GM19455 (cell line): ENCODE measurements at regions not wholly inside any gene's neighbourhood (a gene's known extent, or its start where the extent isn't known, plus 50 kb on each side); places are given as distances from the start of the nearest gene placed in this dataset.

Experiments used
- ATAC-seq: cut with Tn5 transposase; IDR thresholded peaks from one replicate; pipeline ENCODE4 v1.9.1; 2021; ENCODE audit not compliant: unreplicated experiment

- no peak for ATAC-seq
Observed at GRCh38 chrX:39381422-39381821, 580.2 kb downstream of the MID1IP1 start.

GRCh38 chrX:39384996-39385395 lies 583.7 kb downstream of the MID1IP1 start:
- no peak for ATAC-seq

- ATAC-seq, result no peak
Observed at GRCh38 chrX:39388730-39389129, 587.5 kb downstream of the MID1IP1 start.

- no peak for ATAC-seq
Observed at GRCh38 chrX:39396358-39396995, 595.2 kb downstream of the MID1IP1 start.

GRCh38 chrX:39397561-39398199 lies 596.4 kb downstream of the MID1IP1 start:
- ATAC-seq, result no peak

GRCh38 chrX:39398215-39398962 lies 597.1 kb downstream of the MID1IP1 start:
- ATAC-seq, result no peak

GRCh38 chrX:39398963-39399261 lies 597.7 kb downstream of the MID1IP1 start:
- ATAC-seq, result no peak

GRCh38 chrX:39399387-39399786 lies 598.1 kb downstream of the MID1IP1 start:
- no peak for ATAC-seq

GRCh38 chrX:39401483-39402110 lies 600.3 kb downstream of the MID1IP1 start:
- ATAC-seq, result no peak

GRCh38 chrX:39402158-39402557 lies 600.9 kb downstream of the MID1IP1 start:
- ATAC-seq, result no peak

GRCh38 chrX:39406799-39407198 lies 605.5 kb downstream of the MID1IP1 start:
- ATAC-seq, result no peak

- ATAC-seq, result no peak
Observed at GRCh38 chrX:39409246-39409917, 608.1 kb downstream of the MID1IP1 start.

- no peak for ATAC-seq
Observed at GRCh38 chrX:39414290-39414854, 613.1 kb downstream of the MID1IP1 start.

- ATAC-seq, result no peak
Observed at GRCh38 chrX:39416547-39417260, 615.4 kb downstream of the MID1IP1 start.

GRCh38 chrX:39418254-39418704 lies 617.0 kb downstream of the MID1IP1 start:
- no peak for ATAC-seq

- no peak for ATAC-seq
Observed at GRCh38 chrX:39418731-39419638, 617.7 kb downstream of the MID1IP1 start.

GRCh38 chrX:39421006-39421405 lies 619.7 kb downstream of the MID1IP1 start:
- no peak for ATAC-seq

GRCh38 chrX:39425124-39425806 lies 624.0 kb downstream of the MID1IP1 start:
- ATAC-seq, result no peak

GRCh38 chrX:39426101-39426500 lies 624.8 kb downstream of the MID1IP1 start:
- no peak for ATAC-seq
